ENCODE measurements at regions not wholly inside any gene's neighbourhood (a gene's known extent, or its start where the extent isn't known, plus 50 kb on each side); places are given as distances from the start of the nearest gene placed in this dataset.

GRCh38 chr9:1216532-1216931 is 166.4 kb downstream of the DMRT2 start:
- Histone ChIP-seq H3K36me3 (no peaks in the 10 kb centered on the region), H3K9me3 (no peaks in the 10 kb centered on the region), H3K27me3 (no peaks in the 10 kb centered on the region), H3K4me3 (no peak overlapping the region), H3K4me1 (no peaks in the 10 kb centered on the region), H3K27ac (no peak overlapping the region)
- TF ChIP-seq CTCF (IDR thresholded peaks at IDR 0.05) (no peak), EP300 (IDR thresholded peaks at IDR 0.05) (no peak), POLR2AphosphoS5 (IDR thresholded peaks at IDR 0.05) (no peak), POLR2A (IDR thresholded peaks at IDR 0.05) (no peak)
- no peak for DNase-seq (ENCODE audit: low spot score in 2 of 2)
- 75% methylated on average over 2 of the region's 2 CpGs for WGBS

DNA sequence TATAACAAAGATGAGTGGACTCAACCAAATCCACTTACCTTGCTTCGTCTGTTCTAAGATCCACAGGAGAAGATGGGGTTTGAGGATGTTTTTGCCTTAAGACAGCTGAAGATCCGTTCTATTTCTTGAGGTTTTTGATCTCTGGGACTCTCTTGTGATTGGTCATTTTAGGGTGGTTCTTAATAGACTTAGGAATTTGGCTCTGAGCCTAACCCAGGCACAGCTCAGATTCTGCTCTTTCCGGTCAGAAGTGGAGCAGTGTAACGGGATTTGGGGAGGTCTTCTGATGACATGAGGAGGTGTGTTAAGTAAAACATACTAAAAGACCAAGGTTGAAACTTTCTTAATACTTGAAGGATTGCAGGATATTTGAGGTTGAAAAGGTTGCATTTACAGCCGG is 166.9 kb downstream of the DMRT2 start:
- TF ChIP-seq POLR2AphosphoS5 (IDR thresholded peaks at IDR 0.05) = no peak
- TF ChIP-seq EP300 (IDR thresholded peaks at IDR 0.05) = no peak
- no peak for TF ChIP-seq POLR2A (IDR thresholded peaks at IDR 0.05)
- no peak for TF ChIP-seq CTCF (IDR thresholded peaks at IDR 0.05)
- no peaks in the 10 kb centered on the region for H3K4me1 ChIP-seq
- H3K36me3 ChIP-seq = no peaks in the 10 kb centered on the region
- H3K9me3 ChIP-seq = no peaks in the 10 kb centered on the region
- H3K27me3 ChIP-seq = no peaks in the 10 kb centered on the region
- no peak overlapping the region for H3K27ac ChIP-seq
- WGBS = 72% methylated on average over 5 of the region's 5 CpGs
- no peak for DNase-seq (ENCODE audit: low spot score in 2 of 2)
- H3K4me3 ChIP-seq = no peak overlapping the region

DNA sequence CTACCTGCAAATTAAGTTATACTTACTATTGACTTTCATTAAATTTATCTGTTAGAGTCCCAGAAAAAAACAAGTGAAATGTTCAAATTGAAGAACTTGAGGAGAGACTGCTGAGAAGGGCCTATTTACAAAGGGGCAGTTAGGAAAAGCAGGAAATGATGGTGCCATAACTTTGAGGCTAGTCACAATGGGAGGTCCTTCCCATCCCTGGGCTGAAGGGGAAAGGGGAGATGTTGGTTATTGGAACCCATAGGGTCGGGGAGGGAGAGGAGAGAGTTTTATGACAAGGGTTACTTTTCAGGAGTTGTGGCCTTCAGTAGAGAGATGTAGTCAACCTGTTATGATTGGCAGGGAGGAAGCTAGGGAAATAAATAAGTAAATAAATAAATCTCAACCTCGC is 169.1 kb downstream of the DMRT2 start:
- no peak overlapping the region for H3K4me3 ChIP-seq
- no peaks in the 10 kb centered on the region for H3K27me3 ChIP-seq
- TF ChIP-seq POLR2AphosphoS5 (IDR thresholded peaks at IDR 0.05) (no peak), CTCF (IDR thresholded peaks at IDR 0.05) (no peak), EP300 (IDR thresholded peaks at IDR 0.05) (no peak), POLR2A (IDR thresholded peaks at IDR 0.05) (no peak)
- no peaks in the 10 kb centered on the region for H3K4me1 ChIP-seq
- no peak overlapping the region for H3K27ac ChIP-seq
- 75% methylated on average over 2 of the region's 2 CpGs for WGBS
- no peak for DNase-seq (ENCODE audit: low spot score in 2 of 2)
- no peaks in the 10 kb centered on the region for H3K9me3 ChIP-seq
- H3K36me3 ChIP-seq = no peaks in the 10 kb centered on the region

DNA sequence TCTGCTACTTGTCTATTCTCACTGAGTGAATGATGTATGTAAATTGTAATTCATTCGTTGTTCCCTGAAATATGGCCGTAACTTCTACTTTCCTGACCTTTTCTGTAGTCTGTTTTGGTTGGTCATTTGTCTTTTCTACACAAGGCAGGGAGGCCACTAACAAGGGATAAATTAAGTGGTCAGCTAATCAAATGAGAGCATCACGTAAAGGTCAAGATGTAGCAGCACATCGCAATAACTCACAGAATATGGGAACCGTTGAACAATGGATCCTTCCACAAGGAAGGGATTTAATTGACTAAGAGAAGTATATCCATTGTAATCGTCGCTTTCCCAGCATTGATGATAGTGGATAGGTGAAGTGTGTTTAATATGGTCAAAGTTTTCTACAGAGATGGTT is 171.1 kb downstream of the DMRT2 start:
- 88% methylated on average over 7 of the region's 7 CpGs for WGBS
- no peak for TF ChIP-seq EP300 (IDR thresholded peaks at IDR 0.05)
- no peak for TF ChIP-seq POLR2A (IDR thresholded peaks at IDR 0.05)
- TF ChIP-seq CTCF (IDR thresholded peaks at IDR 0.05) = no peak
- TF ChIP-seq POLR2AphosphoS5 (IDR thresholded peaks at IDR 0.05) = no peak
- no peaks in the 10 kb centered on the region for H3K27me3 ChIP-seq
- no peaks in the 10 kb centered on the region for H3K9me3 ChIP-seq
- no peaks in the 10 kb centered on the region for H3K4me1 ChIP-seq
- H3K4me3 ChIP-seq = no peak overlapping the region
- no peak for DNase-seq (ENCODE audit: low spot score in 2 of 2)
- H3K27ac ChIP-seq = no peak overlapping the region
- no peaks in the 10 kb centered on the region for H3K36me3 ChIP-seq

DNA sequence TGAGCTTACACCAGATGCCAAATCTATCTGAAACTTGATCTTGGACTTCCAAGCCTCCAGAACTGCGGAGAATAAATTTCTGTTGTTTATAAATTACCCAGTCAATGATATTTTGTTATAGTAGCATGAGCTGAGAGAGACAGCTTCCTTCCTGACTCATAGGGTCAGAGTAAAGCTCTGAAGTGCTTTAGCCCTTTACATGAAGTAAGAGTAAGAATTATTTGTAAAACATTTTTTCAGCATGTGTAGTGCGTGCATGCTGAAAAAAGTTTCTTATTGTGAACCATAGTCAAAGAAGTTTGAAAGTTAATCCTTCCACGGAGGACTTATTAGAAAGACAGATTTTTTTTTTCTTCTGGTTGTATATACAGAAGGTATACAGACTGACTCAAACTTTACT is 172.4 kb downstream of the DMRT2 start:
- TF ChIP-seq POLR2A (IDR thresholded peaks at IDR 0.05) (no peak), POLR2AphosphoS5 (IDR thresholded peaks at IDR 0.05) (no peak), CTCF (IDR thresholded peaks at IDR 0.05) (no peak), EP300 (IDR thresholded peaks at IDR 0.05) (no peak)
- Histone ChIP-seq H3K4me1 (no peaks in the 10 kb centered on the region), H3K27ac (no peak overlapping the region), H3K36me3 (no peaks in the 10 kb centered on the region), H3K4me3 (no peak overlapping the region), H3K27me3 (no peaks in the 10 kb centered on the region), H3K9me3 (no peaks in the 10 kb centered on the region)
- 84% methylated on average over 3 of the region's 3 CpGs for WGBS
- no peak for DNase-seq (ENCODE audit: low spot score in 2 of 2)

Data from suprapubic skin (tissue), 4 donors.